ENCODE measurements at regions not wholly inside any gene's neighbourhood (a gene's known extent, or its start where the extent isn't known, plus 50 kb on each side); places are given as distances from the start of the nearest gene placed in this dataset.

- no peak for TF ChIP-seq CTCF (IDR thresholded peaks at IDR 0.05; ENCODE audit: low read depth, low read length, missing control alignments)
- H3K4me3 ChIP-seq (ENCODE audit: low read depth, low read length) = no peak overlapping the region
- in situ Hi-C loops (cut with HindIII; ENCODE audit: low sequenced_read_pairs) = loop anchor here (5.0 kb wide), 1 partner anchor 72 kb away; no protein-coding TSS in a partner anchor
- DNase-seq (ENCODE audit: low read depth) = no peak
Observed at GRCh38 chr2:3094999-3095958, 282.3 kb downstream of the EIPR1 start.

- DNase-seq (ENCODE audit: low read depth) = no peak
- in situ Hi-C loops (cut with HindIII; ENCODE audit: low sequenced_read_pairs) = no loop called here
- H3K4me3 ChIP-seq (ENCODE audit: low read depth, low read length) = no peak overlapping the region
- TF ChIP-seq CTCF (IDR thresholded peaks at IDR 0.05; ENCODE audit: low read depth, low read length, missing control alignments) = no peak
Observed at GRCh38 chr2:3094318-3094717, 283.3 kb downstream of the EIPR1 start.

- no peak for DNase-seq (ENCODE audit: low read depth)
- TF ChIP-seq CTCF (IDR thresholded peaks at IDR 0.05; ENCODE audit: low read depth, low read length, missing control alignments) = no peak
- in situ Hi-C loops (cut with HindIII; ENCODE audit: low sequenced_read_pairs) = no loop called here
- no peak overlapping the region for H3K4me3 ChIP-seq (ENCODE audit: low read depth, low read length)
Observed at GRCh38 chr2:3091696-3092095, 285.9 kb downstream of the EIPR1 start.

- DNase-seq (ENCODE audit: low read depth) = no peak
- no peak overlapping the region for H3K4me3 ChIP-seq (ENCODE audit: low read depth, low read length)
- TF ChIP-seq CTCF (IDR thresholded peaks at IDR 0.05; ENCODE audit: low read depth, low read length, missing control alignments) = no peak
- in situ Hi-C loops (cut with HindIII; ENCODE audit: low sequenced_read_pairs) = no loop called here
Observed at GRCh38 chr2:3082705-3083104, 294.9 kb downstream of the EIPR1 start.

- TF ChIP-seq CTCF (IDR thresholded peaks at IDR 0.05; ENCODE audit: low read depth, low read length, missing control alignments) = no peak
- in situ Hi-C loops (cut with HindIII; ENCODE audit: low sequenced_read_pairs) = no loop called here
- no peak for DNase-seq (ENCODE audit: low read depth)
- H3K4me3 ChIP-seq (ENCODE audit: low read depth, low read length) = no peak overlapping the region
Observed at GRCh38 chr2:3079959-3080948, 297.4 kb downstream of the EIPR1 start.

GRCh38 chr2:3079466-3079865, 298.2 kb downstream of the EIPR1 start:
- DNase-seq (ENCODE audit: low read depth) = no peak
- in situ Hi-C loops (cut with HindIII; ENCODE audit: low sequenced_read_pairs) = no loop called here
- TF ChIP-seq CTCF (IDR thresholded peaks at IDR 0.05; ENCODE audit: low read depth, low read length, missing control alignments) = no peak
- no peak overlapping the region for H3K4me3 ChIP-seq (ENCODE audit: low read depth, low read length)

Measured in astrocyte of the cerebellum (primary cell).